ENCODE measurements at regions not wholly inside any gene's neighbourhood (a gene's known extent, or its start where the extent isn't known, plus 50 kb on each side); places are given as distances from the start of the nearest gene placed in this dataset.
A peak's percentile ranks its signal among the peaks of the same experiment; 100 is the strongest.
"Not testable (repeated sequence)": the region's sequence is repeated elsewhere in the genome, so short reads cannot be mapped to it uniquely, and the experiment has no call there.

DNA sequence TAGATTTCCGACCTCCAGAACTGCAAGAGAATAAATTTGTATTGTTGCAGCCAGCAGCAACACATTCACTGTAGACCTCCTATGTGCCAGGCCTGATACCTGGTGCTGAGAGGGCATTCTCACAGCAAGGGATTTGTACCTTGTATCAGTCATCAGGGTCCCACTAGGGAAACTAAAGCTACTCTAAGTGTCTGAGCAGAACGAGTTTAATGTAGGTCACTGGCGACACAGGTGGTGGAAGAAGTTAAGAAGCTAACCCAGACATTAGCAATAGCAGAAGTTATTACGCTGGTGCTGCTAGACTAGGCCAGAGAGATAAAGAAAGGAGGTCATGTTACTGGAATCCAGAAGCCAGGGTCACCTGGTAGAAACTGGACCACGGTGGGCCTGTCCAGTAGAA lies 60.5 kb upstream of the BCL6 start:
- no peak for DNase-seq
- peaks cover 65% of the 10 kb centered on the region for H3K4me1 Mint-ChIP-seq
- intact Hi-C loops (cut with DNase I, micrococcal nuclease) = loop anchor here (2.0 to 10.0 kb wide), 5 partner anchors 63 to 1109 kb away; no protein-coding TSS in a partner anchor
- ChIA-PET CTCF (interaction anchor here (0.6 to 2.0 kb wide), 2 partner anchors 21 to 36 kb away, joined by 3 to 8 read pairs; no protein-coding TSS in a partner anchor), POLR2A (interaction anchor here (0.6 to 1.4 kb wide), 3 partner anchors 35 to 63 kb away, joined by 3 to 5 read pairs (median 4); no protein-coding TSS in a partner anchor)
- no peak overlapping the region for H3K4me3 Mint-ChIP-seq
- no peak for ATAC-seq
- peaks cover 6% of the 10 kb centered on the region for H3K9me3 Mint-ChIP-seq (ENCODE audit: low read depth)
- H3K36me3 Mint-ChIP-seq (ENCODE audit: low read depth) = peaks cover 10% of the 10 kb centered on the region
- H3K27ac Mint-ChIP-seq = peak overlapping the region; percentile 66
- peaks cover 2% of the 10 kb centered on the region for H3K27me3 Mint-ChIP-seq

DNA sequence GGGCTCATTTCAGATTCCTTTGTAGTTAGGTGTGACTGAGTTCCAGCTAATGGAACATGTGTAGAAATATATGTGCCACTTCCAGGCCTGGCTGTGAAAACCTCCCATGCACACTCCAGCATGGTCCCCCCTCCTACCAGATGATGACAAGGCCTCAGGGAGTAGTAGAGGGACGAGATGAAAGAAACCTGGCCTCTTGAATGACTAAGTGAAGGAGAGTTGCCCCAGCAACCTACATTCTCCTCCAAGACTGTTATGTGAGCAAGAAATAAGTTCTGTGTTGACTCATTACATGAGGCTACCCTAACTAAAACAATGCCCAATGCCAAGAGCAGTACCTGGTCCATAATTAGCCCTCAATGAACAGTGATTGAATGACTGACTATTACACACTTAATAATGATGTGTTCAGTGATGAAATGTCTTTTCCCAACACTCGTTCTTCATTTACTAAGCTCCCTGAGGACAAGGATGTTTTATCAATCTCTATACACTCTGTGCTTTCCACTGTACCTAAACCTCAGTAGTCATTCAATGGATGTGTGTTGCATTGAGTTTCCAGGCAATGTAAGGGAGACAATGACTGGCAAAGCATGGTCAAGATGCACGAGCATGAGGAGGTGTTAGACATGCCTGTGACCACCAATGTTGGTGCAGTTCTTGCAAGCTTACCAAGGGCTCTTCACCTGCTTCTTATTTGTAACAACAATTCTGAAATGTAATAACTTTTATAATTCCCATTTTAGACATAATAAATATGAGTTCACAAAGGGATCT lies 62.0 kb upstream of the BCL6 start:
- Mint-ChIP-seq H3K4me3 (no peak overlapping the region), H3K36me3 (ENCODE audit: low read depth) (peaks cover 6% of the 10 kb centered on the region), H3K27ac (peak overlapping the region; percentile 70), H3K27me3 (peaks cover 2% of the 10 kb centered on the region), H3K9me3 (ENCODE audit: low read depth) (peaks cover 6% of the 10 kb centered on the region), H3K4me1 (peaks cover 58% of the 10 kb centered on the region)
- ATAC-seq (peak; percentile 87), DNase-seq (peak; percentile 77)
- ChIA-PET POLR2A (interaction anchor here (0.7 to 1.5 kb wide), 3 partner anchors 30 to 90 kb away, joined by 3 to 4 read pairs (median 4); no protein-coding TSS in a partner anchor), CTCF (interaction anchor here (0.6 to 2.0 kb wide), 9 partner anchors 11 to 961 kb away, joined by 3 to 8 read pairs (median 4); partner anchors contain the start of gene BCL6)
- intact Hi-C loops (cut with DNase I, micrococcal nuclease) = loop anchor here (1.0 to 10.0 kb wide), 7 partner anchors 60 to 1108 kb away; no protein-coding TSS in a partner anchor

DNA sequence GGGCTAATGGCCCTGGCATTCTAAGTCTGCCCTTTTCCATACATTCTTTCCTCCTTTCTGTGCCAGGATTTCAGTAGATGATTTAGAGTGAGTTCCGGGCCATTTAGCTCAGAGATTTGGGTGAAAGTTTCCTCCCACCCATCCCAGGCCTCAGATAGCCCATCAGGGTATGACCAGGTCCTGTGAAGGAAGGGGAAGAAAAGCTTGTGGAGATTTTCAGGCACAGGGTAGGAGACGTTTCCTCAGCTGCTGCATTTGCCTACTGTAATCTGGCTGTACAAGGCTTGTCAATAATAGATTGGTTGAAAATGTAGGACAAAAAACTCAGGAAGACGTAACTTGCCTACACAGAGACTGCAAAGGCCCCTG lies 63.2 kb upstream of the BCL6 start:
- Mint-ChIP-seq H3K4me1 (peaks cover 47% of the 10 kb centered on the region), H3K27ac (no peak overlapping the region), H3K9me3 (ENCODE audit: low read depth) (peaks cover 2% of the 10 kb centered on the region), H3K36me3 (ENCODE audit: low read depth) (peaks cover 6% of the 10 kb centered on the region), H3K4me3 (no peak overlapping the region), H3K27me3 (peaks cover 2% of the 10 kb centered on the region)
- no peak for ATAC-seq
- intact Hi-C loops (cut with DNase I, micrococcal nuclease) = loop anchor here (10.0 kb wide), 3 partner anchors 886 to 976 kb away; no protein-coding TSS in a partner anchor
- CTCF ChIA-PET = interaction anchor here (1.2 kb wide), 1 partner anchor 63 kb away, joined by 6 read pairs; the partner anchor contains the start of gene BCL6
- no peak for DNase-seq
- POLR2A ChIA-PET = interaction anchor here (0.6 kb wide), 1 partner anchor 48 kb away, joined by 3 read pairs; no protein-coding TSS in a partner anchor

DNA sequence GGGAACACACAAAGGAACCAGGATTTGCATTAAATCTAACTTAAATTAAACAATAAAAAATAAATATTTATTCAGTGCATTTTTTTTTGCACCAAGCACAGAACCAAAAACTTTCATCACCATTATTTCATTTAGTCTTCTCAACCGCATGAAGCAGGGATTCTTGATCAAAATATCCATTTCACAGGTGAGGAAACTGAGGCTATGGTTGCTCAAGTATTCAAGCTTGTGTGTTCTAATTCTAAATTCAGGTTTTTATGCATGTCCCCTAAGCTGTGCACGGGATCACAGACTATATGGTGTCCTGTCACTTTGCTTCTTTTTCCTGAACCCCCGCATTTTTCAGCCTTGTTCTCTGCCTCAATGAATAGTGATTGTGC lies 64.3 kb upstream of the BCL6 start:
- intact Hi-C loops (cut with DNase I, micrococcal nuclease) = loop anchor here (10.0 kb wide), 3 partner anchors 885 to 975 kb away; no protein-coding TSS in a partner anchor
- Mint-ChIP-seq H3K36me3 (ENCODE audit: low read depth) (peaks cover 6% of the 10 kb centered on the region), H3K4me1 (peaks cover 37% of the 10 kb centered on the region), H3K4me3 (no peak overlapping the region), H3K27me3 (peaks cover 4% of the 10 kb centered on the region), H3K27ac (no peak overlapping the region), H3K9me3 (ENCODE audit: low read depth) (peaks cover 2% of the 10 kb centered on the region)
- POLR2A ChIA-PET = interaction anchor here (0.7 kb wide), 1 partner anchor 35 kb away, joined by 3 read pairs; no protein-coding TSS in a partner anchor
- no peak for DNase-seq
- ATAC-seq = no peak
- CTCF ChIA-PET = interaction anchor here (0.8 to 2.6 kb wide), 3 partner anchors 62 to 181 kb away, joined by 3 to 11 read pairs (median 6); no protein-coding TSS in a partner anchor

GRCh38 chr3:187810021-187810446 lies 64.8 kb upstream of the BCL6 start:
- ATAC-seq = no peak
- Mint-ChIP-seq H3K27ac (no peak overlapping the region), H3K27me3 (peaks cover 4% of the 10 kb centered on the region), H3K4me1 (peaks cover 33% of the 10 kb centered on the region), H3K9me3 (ENCODE audit: low read depth) (peaks cover 2% of the 10 kb centered on the region), H3K36me3 (ENCODE audit: low read depth) (peaks cover 6% of the 10 kb centered on the region), H3K4me3 (no peak overlapping the region)
- intact Hi-C loops (cut with DNase I, micrococcal nuclease) = no loop called here
- DNase-seq = no peak
- ChIA-PET CTCF (interaction anchor here (0.8 to 2.6 kb wide), 3 partner anchors 63 to 181 kb away, joined by 3 to 11 read pairs (median 6); no protein-coding TSS in a partner anchor), POLR2A (interaction anchor here (0.7 kb wide), 1 partner anchor 35 kb away, joined by 3 read pairs; no protein-coding TSS in a partner anchor)

DNA sequence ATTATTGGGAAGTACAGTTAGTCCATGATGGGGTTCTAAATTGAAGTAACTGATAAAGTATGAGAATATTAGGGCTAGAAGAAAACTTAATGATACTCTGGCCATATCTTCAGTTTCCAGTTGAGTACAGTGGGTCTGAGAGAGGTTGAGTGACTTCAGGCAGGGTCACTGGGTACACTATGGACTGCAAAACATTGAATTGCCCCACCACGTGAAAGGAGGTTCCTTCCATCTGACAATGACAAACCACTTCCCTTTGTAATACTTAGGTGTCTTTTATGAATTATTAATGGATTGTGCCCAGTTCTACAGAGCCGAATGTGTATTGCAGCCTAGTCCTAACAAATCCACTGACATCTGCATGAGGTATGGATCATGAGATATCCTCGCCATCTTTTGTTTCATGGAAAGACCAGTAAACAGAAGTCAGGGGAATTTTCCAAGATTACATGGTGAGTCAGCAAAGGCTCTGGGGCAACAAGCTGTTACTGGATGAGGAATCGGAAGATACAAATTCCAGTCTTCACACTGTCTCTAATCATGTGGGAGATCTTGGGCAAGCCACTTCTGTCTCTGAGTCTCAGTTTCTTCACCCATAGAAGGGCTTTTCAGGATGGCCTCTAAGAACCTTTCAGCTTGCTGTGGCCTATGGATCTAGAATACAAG lies 66.5 kb upstream of the BCL6 start:
- Mint-ChIP-seq H3K4me3 (no peak overlapping the region), H3K36me3 (ENCODE audit: low read depth) (no peaks in the 10 kb centered on the region), H3K27me3 (peaks cover 4% of the 10 kb centered on the region), H3K9me3 (ENCODE audit: low read depth) (no peaks in the 10 kb centered on the region), H3K4me1 (peaks cover 17% of the 10 kb centered on the region), H3K27ac (no peak overlapping the region)
- intact Hi-C loops (cut with DNase I, micrococcal nuclease) = no loop called here
- DNase-seq = no peak
- POLR2A ChIA-PET = no interaction called here
- CTCF ChIA-PET = interaction anchor here (0.6 to 2.6 kb wide), 4 partner anchors 9 to 71 kb away, joined by 3 to 11 read pairs (median 5); no protein-coding TSS in a partner anchor
- no peak for ATAC-seq

GRCh38 chr3:187812496-187812895 lies 67.2 kb upstream of the BCL6 start:
- ChIA-PET POLR2A (no interaction called here), CTCF (interaction anchor here (1.0 kb wide), 1 partner anchor 8 kb away, joined by 4 read pairs; no protein-coding TSS in a partner anchor)
- no peak for ATAC-seq
- Mint-ChIP-seq H3K4me3 (no peak overlapping the region), H3K27ac (no peak overlapping the region), H3K36me3 (ENCODE audit: low read depth) (no peaks in the 10 kb centered on the region), H3K27me3 (peaks cover 4% of the 10 kb centered on the region), H3K4me1 (peaks cover 9% of the 10 kb centered on the region), H3K9me3 (ENCODE audit: low read depth) (no peaks in the 10 kb centered on the region)
- intact Hi-C loops (cut with DNase I, micrococcal nuclease) = no loop called here
- DNase-seq = no peak

- Mint-ChIP-seq H3K36me3 (ENCODE audit: low read depth) (no peaks in the 10 kb centered on the region), H3K27me3 (peaks cover 4% of the 10 kb centered on the region), H3K27ac (no peak overlapping the region), H3K4me3 (no peak overlapping the region), H3K4me1 (peaks cover 6% of the 10 kb centered on the region), H3K9me3 (ENCODE audit: low read depth) (no peaks in the 10 kb centered on the region)
- DNase-seq (no peak), ATAC-seq (no peak)
- intact Hi-C loops (cut with DNase I, micrococcal nuclease) = no loop called here
- CTCF ChIA-PET = no interaction called here
- POLR2A ChIA-PET = no interaction called here
Observed at GRCh38 chr3:187813198-187813597, 67.9 kb upstream of the BCL6 start.

DNA sequence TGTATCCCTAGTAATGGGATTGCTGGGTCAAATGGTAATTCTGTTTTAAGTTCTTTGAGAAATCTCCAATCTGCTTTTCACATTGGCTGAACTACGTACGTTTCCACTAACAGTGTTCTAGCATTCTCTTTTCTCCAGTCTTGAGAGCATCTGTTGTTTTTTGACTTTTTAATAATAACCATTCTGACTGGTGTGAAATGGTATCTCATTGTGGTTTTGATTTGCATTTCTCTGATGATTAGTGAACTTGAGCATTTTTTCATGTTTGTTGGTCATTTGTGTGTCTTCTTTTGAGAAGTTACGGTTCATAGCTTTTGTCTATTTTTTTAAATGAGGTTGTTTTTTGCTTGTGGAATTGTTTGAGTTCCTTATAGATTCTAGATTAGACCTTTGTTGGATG lies 72.5 kb upstream of the BCL6 start:
- ATAC-seq; H3K36me3 Mint-ChIP-seq (ENCODE audit: low read depth); H3K4me3 Mint-ChIP-seq; POLR2A ChIA-PET; H3K4me1 Mint-ChIP-seq; DNase-seq; H3K27me3 Mint-ChIP-seq; H3K9me3 Mint-ChIP-seq (ENCODE audit: low read depth); intact Hi-C loops (cut with DNase I, micrococcal nuclease); H3K27ac Mint-ChIP-seq: not testable (repeated sequence)
- CTCF ChIA-PET = interaction anchor here (1.2 kb wide), 1 partner anchor 47 kb away, joined by 5 read pairs; no protein-coding TSS in a partner anchor

- Mint-ChIP-seq H3K27me3 (no peaks in the 10 kb centered on the region), H3K9me3 (ENCODE audit: low read depth) (no peaks in the 10 kb centered on the region), H3K4me1 (peaks cover 10% of the 10 kb centered on the region), H3K27ac (no peak overlapping the region), H3K4me3 (no peak overlapping the region), H3K36me3 (ENCODE audit: low read depth) (no peaks in the 10 kb centered on the region)
- intact Hi-C loops (cut with DNase I, micrococcal nuclease) = no loop called here
- ChIA-PET POLR2A (no interaction called here), CTCF (no interaction called here)
- no peak for DNase-seq
- ATAC-seq = no peak
Observed at GRCh38 chr3:187821616-187822317, 76.5 kb upstream of the BCL6 start.

GRCh38 chr3:187822402-187822801 lies 77.1 kb upstream of the BCL6 start:
- no peak overlapping the region for H3K4me3 Mint-ChIP-seq
- intact Hi-C loops (cut with DNase I, micrococcal nuclease) = no loop called here
- CTCF ChIA-PET = no interaction called here
- H3K27ac Mint-ChIP-seq = no peak overlapping the region
- peak; percentile 36 for ATAC-seq
- no peaks in the 10 kb centered on the region for H3K9me3 Mint-ChIP-seq (ENCODE audit: low read depth)
- DNase-seq = no peak
- H3K27me3 Mint-ChIP-seq = no peaks in the 10 kb centered on the region
- POLR2A ChIA-PET = no interaction called here
- H3K36me3 Mint-ChIP-seq (ENCODE audit: low read depth) = no peaks in the 10 kb centered on the region
- peaks cover 10% of the 10 kb centered on the region for H3K4me1 Mint-ChIP-seq
